Caki2 (cell line): ENCODE measurements at regions not wholly inside any gene's neighbourhood (a gene's known extent, or its start where the extent isn't known, plus 50 kb on each side); places are given as distances from the start of the nearest gene placed in this dataset.
"Not testable (repeated sequence)": the region's sequence is repeated elsewhere in the genome, so short reads cannot be mapped to it uniquely, and the experiment has no call there.

Experiments used
- DNase-seq: peaks from one replicate; pipeline ENCODE4 v3.0.0-alpha.2; 2015; ENCODE audit warnings: low read depth
- in situ Hi-C: cut with HindIII; loops from 2 replicates; pipeline ENCODE4 v1.10.0; 2016; ENCODE audit warnings: low sequenced_read_pairs, low pct_unique_long_range_greater_than_20kb, mixed read lengths

DNA sequence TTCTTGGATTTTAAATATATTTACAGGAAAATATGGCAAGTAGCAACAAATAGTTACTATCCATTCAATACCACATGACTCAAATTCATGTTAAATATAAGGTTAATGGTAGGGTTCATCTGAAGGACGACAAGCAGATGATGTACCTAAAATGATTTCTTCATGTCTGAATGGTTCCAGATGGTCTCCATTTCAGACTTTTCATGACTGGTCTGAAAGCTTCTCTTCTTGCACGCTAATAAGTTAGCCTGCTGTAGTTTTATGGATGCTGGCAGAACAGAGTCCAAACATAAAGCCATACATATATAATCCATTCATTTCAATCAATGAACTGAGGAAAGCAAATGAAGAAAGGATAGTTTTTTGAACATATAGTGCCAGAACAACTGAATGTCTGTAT lies 257.0 kb upstream of the MGAT4C start:
- in situ Hi-C loops, result no loop called here
- DNase-seq, result no peak

DNA sequence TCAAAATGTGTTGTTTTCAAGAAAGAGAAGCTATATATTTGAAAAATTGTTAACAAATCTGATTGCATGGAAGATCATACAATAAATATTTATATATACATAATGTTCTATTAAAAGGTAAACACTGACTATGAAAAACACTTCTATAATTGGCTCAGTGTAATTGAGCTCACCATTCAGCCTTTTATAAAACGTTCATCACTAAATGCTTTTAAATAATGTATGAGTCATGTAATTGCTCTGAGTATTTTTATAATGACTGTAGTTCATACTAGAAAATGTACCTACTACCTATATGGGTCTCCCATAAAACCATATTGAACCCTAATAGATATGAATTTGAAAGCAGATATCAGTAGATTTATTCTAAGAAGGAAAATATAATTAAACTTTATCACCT lies 240.4 kb upstream of the MGAT4C start:
- in situ Hi-C loops, result no loop called here
- DNase-seq, result no peak

DNA sequence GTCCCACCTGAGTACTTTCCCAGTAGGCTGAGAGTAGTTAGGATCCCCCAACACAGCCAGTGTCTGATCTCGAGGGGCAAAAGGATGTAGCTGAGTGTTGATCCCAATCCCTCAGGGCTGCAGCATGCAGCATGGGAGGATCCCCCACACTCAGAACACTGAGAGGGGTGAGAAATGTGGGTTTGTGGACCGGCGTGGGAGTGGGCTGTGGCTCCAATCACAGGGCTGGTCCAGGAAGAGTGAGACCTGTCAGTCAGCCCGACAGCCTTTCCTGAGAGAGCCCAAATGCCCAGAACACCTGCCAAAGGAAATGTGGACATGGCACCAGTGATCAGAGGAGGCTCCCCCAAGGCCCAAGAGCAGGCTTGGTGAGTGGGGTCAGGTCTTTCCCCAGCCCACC lies 228.3 kb upstream of the MGAT4C start:
- DNase-seq, result no peak
- in situ Hi-C loops, result no loop called here

DNA sequence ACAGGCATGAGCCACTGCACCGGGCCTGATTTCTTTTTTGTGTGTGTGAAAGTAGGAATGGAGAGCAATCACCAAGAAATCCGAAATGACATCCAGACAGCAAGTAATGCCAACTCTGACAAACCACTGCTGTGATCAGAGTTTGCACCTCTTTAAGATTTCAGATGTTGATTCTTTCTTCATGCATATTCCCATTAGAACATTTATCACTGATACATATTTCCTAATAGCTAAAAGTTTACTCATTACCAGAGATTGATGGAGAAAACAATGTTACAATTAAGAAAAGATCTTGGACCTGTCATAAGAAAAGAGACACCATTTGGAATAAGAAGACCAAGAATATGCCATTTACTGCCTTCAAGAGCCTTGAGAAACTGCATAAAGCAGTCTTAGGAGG lies 217.0 kb upstream of the MGAT4C start:
- in situ Hi-C loops, result no loop called here
- DNase-seq, result no peak

DNA sequence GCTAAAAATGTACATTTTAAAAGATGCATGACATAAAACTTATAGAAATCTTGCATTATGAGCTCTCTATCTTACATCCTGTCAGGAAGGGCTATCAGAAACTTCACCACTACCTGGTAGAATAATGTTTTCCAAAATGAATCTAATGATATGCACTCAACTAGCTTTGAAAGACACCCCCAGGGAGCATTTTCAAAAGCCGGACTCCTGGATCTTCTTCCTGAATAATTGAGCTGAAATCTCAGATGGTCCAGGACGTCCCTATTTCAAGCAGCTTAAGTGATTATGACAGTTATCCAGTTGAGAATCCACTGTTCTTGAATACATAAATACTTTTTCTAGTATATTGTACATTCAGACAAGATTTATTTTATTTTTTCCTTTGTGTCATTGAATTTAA lies 200.6 kb upstream of the MGAT4C start:
- in situ Hi-C loops, result no loop called here

DNA sequence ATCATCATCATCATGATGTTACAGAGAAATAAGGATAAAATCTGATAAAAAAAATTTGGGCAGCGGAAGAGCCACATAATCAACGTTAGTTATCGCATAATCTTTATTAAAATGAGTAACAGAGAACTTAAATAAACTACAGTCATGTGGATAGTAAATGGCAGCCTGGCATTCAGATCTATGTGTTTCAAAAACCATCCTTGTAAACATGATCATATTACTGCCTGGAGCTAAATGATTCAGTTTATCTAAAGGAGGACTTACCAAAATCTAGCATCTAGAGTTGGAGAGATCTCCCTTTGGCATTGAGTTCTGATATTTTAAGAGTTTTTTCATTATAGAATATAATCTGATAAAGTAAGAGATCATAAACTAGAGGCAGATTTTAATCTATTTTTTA lies 200.1 kb upstream of the MGAT4C start:
- no peak for DNase-seq
- in situ Hi-C loops, result no loop called here

More for the DNA sequence above, 200.6 kb upstream of the MGAT4C start:
- no peak for DNase-seq

DNA sequence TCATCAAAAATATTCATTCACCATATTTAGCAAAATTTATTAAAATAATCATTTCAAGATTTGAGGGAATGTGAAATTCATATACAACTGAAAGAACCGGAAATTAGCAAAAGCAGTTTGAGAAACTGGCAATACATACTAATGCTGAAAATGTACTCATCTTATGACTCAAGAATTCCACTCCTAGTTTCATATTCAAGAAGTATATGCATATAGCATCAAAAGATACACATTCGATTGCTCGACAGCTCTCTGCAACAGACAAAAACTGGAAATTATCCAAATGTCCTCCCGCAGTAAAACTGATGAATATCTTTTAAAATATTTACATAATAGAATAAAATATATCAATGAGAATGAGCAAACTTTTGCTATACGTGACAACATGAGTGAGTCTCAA lies 189.2 kb upstream of the MGAT4C start:
- in situ Hi-C loops, result no loop called here
- no peak for DNase-seq

DNA sequence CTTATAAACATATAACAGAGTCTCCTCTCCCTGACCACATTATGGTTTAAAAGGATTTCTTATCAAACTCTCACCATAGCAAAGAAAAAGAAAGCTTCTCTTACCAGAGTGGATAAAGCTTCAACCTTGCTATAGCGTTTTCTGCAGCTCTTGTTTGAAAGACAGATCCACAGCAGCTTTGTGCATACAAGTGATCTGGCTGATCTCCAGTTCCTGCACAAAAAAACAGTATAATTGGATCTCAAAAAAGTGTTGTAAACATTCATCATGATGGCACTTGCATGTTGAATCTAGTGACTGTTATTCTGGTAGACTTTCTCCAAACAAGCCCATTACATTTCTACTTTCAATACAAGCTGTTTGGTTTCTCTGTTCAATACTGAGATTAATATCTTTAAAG lies 178.9 kb upstream of the MGAT4C start:
- DNase-seq, result no peak
- in situ Hi-C loops, result no loop called here

DNA sequence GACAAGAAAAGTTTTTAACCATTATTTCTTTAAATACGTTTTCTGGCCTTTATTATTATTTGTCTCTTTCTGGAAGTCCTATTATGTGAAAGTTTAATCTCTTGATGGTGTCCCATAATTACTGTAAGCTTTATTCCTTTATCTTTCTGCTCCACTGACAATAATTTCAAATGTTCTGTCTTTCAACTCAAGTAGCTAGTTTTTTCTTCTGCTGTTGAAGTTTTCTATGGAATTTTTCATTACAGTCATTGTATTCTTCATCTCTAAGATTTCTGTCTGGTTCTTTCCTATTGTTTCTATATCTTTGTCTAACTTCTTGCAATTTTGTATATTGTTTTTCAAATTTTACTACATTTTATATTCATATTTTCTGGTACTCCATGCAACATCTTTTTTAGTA lies 173.6 kb upstream of the MGAT4C start:
- in situ Hi-C loops, result no loop called here
- peak; percentile 40 for DNase-seq

DNA sequence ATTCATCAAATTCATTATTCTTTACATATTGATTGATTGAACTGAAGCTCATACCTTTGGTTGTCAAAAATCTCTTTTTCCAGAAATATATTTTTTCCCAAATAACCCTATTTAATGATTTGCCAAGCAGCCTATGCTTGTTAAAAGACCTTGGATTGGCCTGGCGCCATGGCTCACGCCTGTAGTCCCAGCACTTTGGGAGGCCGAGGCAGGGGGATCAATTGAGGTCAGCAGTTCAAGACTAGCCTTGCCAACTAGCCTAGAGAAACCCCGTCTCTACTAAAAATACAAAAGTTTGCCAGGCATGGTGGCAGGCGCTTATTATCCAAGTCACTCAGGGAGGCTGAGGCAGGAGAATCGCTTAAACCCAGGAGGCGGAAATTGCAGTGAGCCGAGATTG lies 165.1 kb upstream of the MGAT4C start:
- DNase-seq, result no peak
- in situ Hi-C loops, result no loop called here

DNA sequence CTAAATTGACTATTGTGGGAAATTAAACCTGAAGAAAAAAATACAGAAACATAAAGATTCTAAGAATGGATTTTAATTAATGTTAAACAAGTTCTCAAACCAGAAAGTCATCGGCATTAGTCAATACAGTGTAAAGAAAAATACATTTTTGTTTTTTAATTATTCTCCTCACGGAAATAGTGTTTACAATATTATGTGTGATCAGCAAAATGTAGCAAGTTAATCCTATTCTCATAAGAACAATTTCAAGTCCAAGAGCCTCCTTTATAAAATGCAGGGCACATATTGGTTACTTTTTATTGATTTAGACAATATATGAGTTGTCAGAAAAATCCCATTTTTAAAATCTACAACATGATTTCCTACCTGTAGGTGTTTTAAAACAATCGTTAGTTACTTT lies 158.0 kb upstream of the MGAT4C start:
- in situ Hi-C loops, result no loop called here
- no peak for DNase-seq

DNA sequence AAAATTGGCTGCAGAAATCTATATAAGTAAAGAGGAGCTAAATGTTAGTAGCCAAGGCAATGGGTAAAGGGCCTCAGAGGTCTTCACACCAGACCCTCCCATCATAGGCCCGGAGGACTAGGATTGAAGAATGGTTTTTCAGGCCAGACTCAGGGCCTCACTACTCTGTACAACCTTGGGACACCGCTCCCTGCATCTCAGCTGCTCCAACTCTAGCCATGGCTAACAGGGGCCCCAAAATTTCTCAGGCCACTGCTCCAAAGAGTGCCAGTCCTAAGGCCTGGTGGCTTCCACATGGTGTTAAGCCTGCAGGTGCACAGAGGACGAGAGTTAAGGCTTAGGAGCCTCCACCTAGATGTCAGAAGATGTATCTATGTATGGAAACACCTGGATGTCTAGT lies 155.5 kb upstream of the MGAT4C start:
- DNase-seq, result no peak
- in situ Hi-C loops, result no loop called here

DNA sequence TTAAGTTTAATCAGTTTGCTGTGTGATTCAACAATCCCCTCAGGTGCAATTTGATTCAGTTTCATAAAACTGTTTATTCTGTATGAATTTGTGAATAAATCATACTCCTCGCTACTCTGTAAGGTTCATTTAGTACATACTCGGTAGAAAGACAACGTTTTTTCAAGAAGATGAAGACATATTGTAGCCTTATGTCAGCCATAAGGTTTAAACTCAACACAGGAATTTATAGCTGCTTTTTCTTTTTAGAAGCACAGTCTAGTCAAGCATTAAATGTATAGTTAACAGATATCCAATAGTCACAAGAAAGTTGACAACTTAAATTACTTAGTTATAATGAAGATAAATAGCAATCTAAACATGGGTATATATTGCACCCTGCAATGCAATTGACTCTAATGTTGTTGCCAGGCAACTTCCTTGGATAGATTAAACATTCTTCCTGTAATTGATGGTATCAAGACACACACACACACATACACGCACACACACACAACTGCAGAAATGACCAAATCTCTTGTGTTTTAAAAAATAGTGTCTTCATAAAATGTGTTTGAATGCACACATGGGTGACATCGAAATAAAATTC lies 151.5 kb upstream of the MGAT4C start:
- DNase-seq, result no peak
- in situ Hi-C loops, result no loop called here

DNA sequence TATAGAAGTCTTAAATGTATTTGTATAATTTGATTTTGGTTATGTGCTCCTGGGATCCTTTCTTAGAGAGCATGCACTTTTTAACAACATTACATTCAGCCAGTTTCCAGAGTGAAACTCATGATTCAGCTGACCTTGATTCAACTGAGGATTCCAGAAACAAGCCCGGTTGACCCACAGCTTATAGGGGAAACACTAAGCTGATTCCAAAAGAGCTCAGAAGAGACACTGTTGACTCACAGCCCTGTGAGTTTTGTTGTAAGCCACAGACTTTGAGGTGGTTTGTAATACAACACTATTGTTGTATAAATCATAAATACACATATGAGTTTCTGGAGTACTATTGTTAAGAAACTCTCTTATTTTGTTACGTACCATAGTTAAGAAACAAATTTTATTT lies 133.8 kb upstream of the MGAT4C start:
- in situ Hi-C loops, result no loop called here
- DNase-seq, result no peak

DNA sequence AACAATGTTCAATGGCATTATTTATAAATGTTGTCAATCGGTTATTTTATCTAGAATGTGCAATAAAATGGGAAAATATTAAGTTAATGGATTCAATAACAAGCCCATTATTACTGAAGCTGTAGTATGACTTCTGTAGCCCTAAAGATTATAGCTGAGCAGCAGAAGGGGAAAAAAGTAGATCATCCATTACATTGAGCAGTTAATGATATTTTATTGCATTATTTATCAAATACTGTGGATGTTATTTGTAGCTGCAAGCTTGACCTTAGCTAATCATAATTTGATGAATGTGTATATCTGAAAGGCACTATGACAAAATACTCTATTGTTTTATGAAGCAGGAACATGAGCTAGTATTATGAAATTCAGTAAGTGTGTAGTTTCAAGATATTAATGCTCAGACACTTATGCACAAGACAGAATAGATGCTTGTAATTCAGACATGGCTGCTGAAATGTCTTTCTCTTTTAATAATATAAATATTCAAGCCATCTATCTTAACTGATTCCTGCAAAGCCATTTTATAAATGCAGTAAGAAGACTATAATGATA lies 131.5 kb upstream of the MGAT4C start:
- DNase-seq, result no peak
- in situ Hi-C loops, result no loop called here

DNA sequence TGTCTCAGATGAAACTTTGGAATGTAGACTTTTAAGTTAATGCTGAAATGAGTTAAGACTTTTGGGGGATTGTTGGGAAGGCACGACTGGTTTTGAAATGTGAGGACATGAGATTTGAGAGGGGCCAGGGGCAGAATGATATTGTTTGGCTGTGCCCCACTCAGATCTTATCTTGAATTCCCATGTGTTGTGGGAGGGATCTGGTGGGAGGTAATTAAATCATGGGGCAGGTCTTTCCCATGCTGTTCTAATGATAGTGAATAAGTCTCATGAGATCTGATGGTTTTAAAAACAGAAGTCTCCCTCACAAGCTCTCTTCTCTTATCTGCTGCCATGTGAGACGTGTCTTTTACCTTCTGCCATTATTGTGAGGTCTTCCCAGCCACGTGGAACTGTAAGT lies 127.6 kb upstream of the MGAT4C start:
- DNase-seq, in situ Hi-C loops: not testable (repeated sequence)

DNA sequence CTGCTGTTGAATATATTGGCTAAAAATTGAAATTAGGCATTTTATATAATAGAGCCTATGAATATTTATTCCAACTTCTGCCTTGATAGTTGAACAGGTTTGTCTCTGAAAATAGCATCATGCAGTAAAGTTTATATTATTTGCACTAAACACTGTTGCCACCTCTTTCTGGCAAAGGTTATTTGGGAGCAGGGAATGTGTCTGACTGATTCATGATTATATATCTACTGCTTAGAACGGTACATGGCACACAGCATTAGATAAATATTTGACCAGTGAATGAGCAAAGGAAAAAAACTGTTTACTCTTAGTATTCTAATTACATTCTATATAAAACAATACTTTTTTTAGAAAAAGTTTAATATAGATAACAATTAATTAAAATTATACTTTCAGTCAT lies 123.1 kb upstream of the MGAT4C start:
- DNase-seq, result no peak
- in situ Hi-C loops, result no loop called here

DNA sequence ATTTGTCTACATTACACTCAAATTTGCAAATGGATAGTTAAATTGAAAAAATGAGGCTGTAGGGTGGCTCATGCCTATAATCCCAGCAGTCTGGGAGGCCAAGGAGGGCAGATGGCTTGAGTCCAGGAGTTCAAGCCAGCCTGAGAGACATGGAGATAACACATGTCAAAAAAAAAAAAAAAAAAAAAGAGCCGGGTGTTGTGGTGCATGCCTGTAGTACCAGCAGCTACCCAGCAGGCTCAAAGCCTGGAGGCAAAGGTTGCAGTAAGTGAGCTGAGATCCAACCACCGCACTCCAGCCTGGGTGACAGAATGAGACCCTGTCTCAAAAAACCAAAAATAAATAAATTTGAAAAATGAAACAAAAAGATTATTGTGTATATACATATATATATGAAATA lies 119.9 kb upstream of the MGAT4C start:
- DNase-seq, result no peak
- in situ Hi-C loops, result no loop called here

DNA sequence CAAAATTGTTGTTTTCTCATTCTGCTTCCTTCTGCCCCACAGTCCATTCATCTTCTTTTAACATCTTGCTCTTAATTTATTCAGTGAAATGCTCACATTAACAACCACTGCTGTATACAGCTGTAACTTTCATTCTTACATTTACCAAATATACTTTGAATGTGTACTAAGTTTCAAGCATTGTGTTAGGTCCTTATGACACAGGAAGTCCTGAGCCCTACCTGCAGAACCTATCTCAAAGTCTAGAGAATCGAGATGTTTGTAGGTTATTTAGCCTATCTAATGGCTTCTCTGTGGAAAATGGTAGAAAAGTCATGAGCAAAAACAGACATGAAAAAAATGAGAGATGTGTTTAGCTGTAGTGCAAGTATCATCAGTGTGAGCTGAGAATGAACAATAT lies 117.6 kb upstream of the MGAT4C start:
- DNase-seq, result no peak
- in situ Hi-C loops, result no loop called here

DNA sequence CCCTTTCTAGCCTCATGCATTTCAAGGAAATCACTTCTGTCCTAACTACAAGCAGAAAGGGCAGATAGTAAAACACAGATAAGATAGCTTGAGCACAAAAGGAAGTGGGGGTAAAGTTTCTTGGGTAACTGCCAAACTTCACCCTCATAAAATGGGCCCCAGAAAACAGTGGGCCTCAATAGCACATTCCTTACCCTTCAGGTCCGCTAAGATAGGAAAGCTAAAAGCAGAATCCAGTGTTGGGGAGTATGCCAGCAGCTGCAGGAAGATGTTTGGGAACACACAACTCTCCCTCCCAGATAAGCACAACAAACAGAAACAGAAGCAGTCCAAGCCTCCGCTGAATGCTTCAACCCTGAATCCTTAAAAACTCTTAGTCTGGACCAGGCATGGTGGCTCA lies 110.9 kb upstream of the MGAT4C start:
- DNase-seq, result no peak

DNA sequence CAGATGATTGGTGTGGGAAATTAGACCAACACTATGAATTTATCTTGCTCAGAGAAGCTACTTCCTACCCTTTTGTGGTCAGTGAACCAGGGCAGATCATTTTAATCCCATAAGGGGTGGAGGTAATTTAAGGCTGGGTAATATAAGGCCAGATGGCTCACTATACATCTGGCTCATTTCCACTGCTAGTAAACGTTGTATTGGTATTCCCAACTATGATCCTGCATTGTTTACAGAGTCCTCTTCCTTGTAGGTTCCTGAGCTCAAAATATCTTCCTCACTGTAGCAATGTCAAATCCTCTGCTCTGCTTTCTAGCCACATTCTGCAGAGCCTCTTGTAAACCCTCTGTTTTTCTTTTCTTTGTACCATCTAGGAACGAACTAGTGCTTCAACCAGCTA lies 93.0 kb upstream of the MGAT4C start:
- in situ Hi-C loops, result no loop called here
- DNase-seq, result no peak

More for the DNA sequence above, 110.9 kb upstream of the MGAT4C start:
- in situ Hi-C loops, result no loop called here
